ENCODE measurements at regions not wholly inside any gene's neighbourhood (a gene's known extent, or its start where the extent isn't known, plus 50 kb on each side); places are given as distances from the start of the nearest gene placed in this dataset. TPM values are rescaled to one million over a fixed set of nuclear protein-coding genes. Genes with fewer than 3 reads are reported as not detected.

GRCh38 chr4:87746001-87746400 is 53.4 kb upstream of the IBSP start:
- H3K4me1 ChIP-seq (replicated peaks in 1 of 4; ENCODE audit: control insufficient read depth in 3 of 4, insufficient read depth in 4 of 4, low read length in 3 of 4) = no peaks in the 10 kb centered on the region
- no peak overlapping the region for H3K27ac ChIP-seq (ENCODE audit: low read depth, low read length)
- H4K8ac ChIP-seq (ENCODE audit: extremely low read depth, insufficient read depth, low read length) = no peak overlapping the region
- H4K5ac ChIP-seq (ENCODE audit: insufficient read length, low read depth, low read length) = no peak overlapping the region
- H2BK15ac ChIP-seq (ENCODE audit: low read length) = peak overlapping the region; percentile 21; the same call in 1 of the 2 replicates
- no peaks in the 10 kb centered on the region for H3K79me2 ChIP-seq (ENCODE audit: control insufficient read depth in 1 of 2, insufficient read depth in 2 of 2, low read length in 2 of 2)
- WGBS, 2 experiments (ENCODE audit: extremely low coverage in 1 of 2, insufficient coverage in 1 of 2, insufficient read length in 1 of 2, insufficient replicate concordance in 2 of 2, low coverage in 1 of 2, low lambda C conversion rate in 2 of 2, missing lambda C conversion rate in 1 of 2) = 96% methylated on average over 5 of the region's 5 CpGs; no CpG with 5 or more reads in 1 of the 2 experiments
- no peak overlapping the region for H3K4ac ChIP-seq (replicated peaks; ENCODE audit: insufficient read length, low read depth, low read length)
- no peaks in the 10 kb centered on the region for H4K20me1 ChIP-seq (replicated peaks in 1 of 2; ENCODE audit: control insufficient read depth in 1 of 2, insufficient read depth in 2 of 2, low read length in 2 of 2)
- no peak overlapping the region for H4K91ac ChIP-seq (replicated peaks; ENCODE audit: insufficient read length, low read length)
- no peak for TF ChIP-seq POLR2A (IDR thresholded peaks at IDR 0.05; ENCODE audit: control extremely low read depth in 1 of 2, low read depth in 2 of 2, low read length in 2 of 2)
- no peak for TF ChIP-seq CHD1 (IDR thresholded peaks at IDR 0.05; ENCODE audit: low read depth, low read length)
- TF ChIP-seq JUND (IDR thresholded peaks at IDR 0.05; ENCODE audit: low read length) = no peak
- no peak for TF ChIP-seq BRCA1 (IDR thresholded peaks at IDR 0.05; ENCODE audit: low read depth, low read length)
- H3K27me3 ChIP-seq (replicated peaks in 1 of 4; ENCODE audit: control insufficient read depth in 3 of 4, extremely low read depth in 1 of 4, insufficient read depth in 3 of 4, low read length in 3 of 4) = no peaks in the 10 kb centered on the region
- no peak overlapping the region for H3K23ac ChIP-seq (ENCODE audit: insufficient read length)
- H2BK120ac ChIP-seq (replicated peaks; ENCODE audit: low read depth, low read length) = no peak overlapping the region
- CTCF ChIA-PET (ENCODE audit: partially characterized antibody) = no interaction called here
- no peak overlapping the region for H2BK12ac ChIP-seq (ENCODE audit: low read depth, low read length)
- no peak for FAIRE-seq
- DNase-seq (ENCODE audit: low read depth in 1 of 2, low spot score in 2 of 2) = no peak
- 0 out of 2 replicates have a peak overlapping the region, but pooled peaks have one; percentile 22 for H2BK5ac ChIP-seq (ENCODE audit: low read depth, low read length)
- no peaks in the 10 kb centered on the region; a peak in 1 of 4 replicates for H3K9me3 ChIP-seq (ENCODE audit: insufficient read depth in 2 of 2, low read depth in 1 of 2, low read length in 1 of 2)
- H3K18ac ChIP-seq (ENCODE audit: extremely low read depth, low read length) = no peak overlapping the region
- no peak overlapping the region for H3K14ac ChIP-seq (ENCODE audit: insufficient read length)
- H3K4me3 ChIP-seq (ENCODE audit: extremely low read depth in 1 of 4, insufficient read depth in 2 of 4, low read depth in 3 of 4, low read length in 4 of 4) = no peak overlapping the region
- H3K23me2 ChIP-seq (ENCODE audit: low read depth, low read length) = no peaks in the 10 kb centered on the region
- H3K4me2 ChIP-seq (ENCODE audit: insufficient read depth in 1 of 2, low read depth in 2 of 2, low read length in 2 of 2) = no peak overlapping the region
- no peak overlapping the region for H2AFZ ChIP-seq (ENCODE audit: low read length)
- H3K56ac ChIP-seq (replicated peaks; ENCODE audit: insufficient read length, low read depth, low read length) = no peak overlapping the region
- no peaks in the 10 kb centered on the region for H3K36me3 ChIP-seq (ENCODE audit: control insufficient read depth in 2 of 4, insufficient read depth in 4 of 4, low read length in 3 of 4)
- H3K9ac ChIP-seq (replicated peaks in 1 of 4; ENCODE audit: extremely low read depth in 1 of 4, low read depth in 3 of 4, low read length in 3 of 4) = no peak overlapping the region
- no peak overlapping the region for H2AK5ac ChIP-seq (ENCODE audit: low read depth, low read length)
- H3K79me1 ChIP-seq (ENCODE audit: low read depth, low read length) = no peaks in the 10 kb centered on the region
- no peak overlapping the region for H2BK20ac ChIP-seq (ENCODE audit: low read length)
- POLR2A ChIA-PET (ENCODE audit: partially characterized antibody) = no interaction called here

Small RNA genes lying in the stretch of these regions (small RNA-seq; reads per million reads assigned to genes)
- gene RF00019 (ENCODE audit: insufficient read depth) = not detected

Data from H1 (cell line).